SK-N-SH (cell line): ENCODE measurements at regions not wholly inside any gene's neighbourhood (a gene's known extent, or its start where the extent isn't known, plus 50 kb on each side); places are given as distances from the start of the nearest gene placed in this dataset.

Experiments
- CTCF ChIA-PET: fragments of 300-600, 350-600 bp; formaldehyde crosslinking; extraction: SDS; loops from one replicate; lab custom pipeline; 2021; lab: Yijun Ruan, JAX
- POLR2A ChIA-PET: fragments of 350-600 bp; sonication (Branson Sonifier 250); formaldehyde crosslinking; extraction: SDS; loops from one replicate; lab custom pipeline; 2020; ENCODE audit warnings: antibody characterized with exemption, inconsistent platforms; lab: Yijun Ruan, JAX
- DNase-seq: peaks from one replicate; pipeline ENCODE4 v3.0.0; 2012
- H2AFZ ChIP-seq: fragments of 200-600 bp; sonication (generic); 2 replicates; pipeline ENCODE4 v1.8.1; 2016; ENCODE audit warnings: antibody characterized with exemption, mild to moderate bottlenecking, low read depth
- H3F3A ChIP-seq: fragments of 200-600 bp; sonication (generic); replicated peaks from 2 replicates; pipeline ENCODE3; 2016; ENCODE audit warnings: antibody characterized with exemption, mild to moderate bottlenecking; ENCODE audit not compliant: insufficient read depth
- H3K27ac ChIP-seq, 2 experiments: fragments of 200-500 bp in 1 of 2; fragments of 200-600 bp in 1 of 2; sonication (Bioruptor generic) in 1 of 2; sonication (generic), shearing (Covaris generic) in 1 of 2; 2 replicates each; pipeline versions ENCODE4 v1.5.1 to v1.6.1; 2014 to 2016; ENCODE audit warnings: low read depth in 2 of 2, inconsistent platforms in 1 of 2, low read length in 1 of 2, mild to moderate bottlenecking in 1 of 2, mixed read lengths in 1 of 2
- H3K27me3 ChIP-seq: fragments of 200-600 bp; sonication (generic), shearing (Covaris generic); 2 replicates; pipeline ENCODE4 v1.6.1; 2016; ENCODE audit warnings: mixed run types; ENCODE audit not compliant: insufficient read depth
- H3K36me3 ChIP-seq, 2 experiments: fragments of 200-500 bp in 1 of 2; fragments of 200-600 bp in 1 of 2; sonication (Bioruptor generic) in 1 of 2; sonication (generic) in 1 of 2; replicated peaks in 1 of 2; 2 replicates each; pipeline versions ENCODE3 to v1.5.1; 2014 to 2016; ENCODE audit warnings: low read length in 1 of 2, mild to moderate bottlenecking in 1 of 2; ENCODE audit not compliant: insufficient read depth in 2 of 2, control insufficient read depth in 1 of 2
- H3K4me1 ChIP-seq, 2 experiments: fragments of 200-500 bp in 1 of 2; fragments of 200-600 bp in 1 of 2; sonication (Bioruptor generic) in 1 of 2; sonication (generic), shearing (Covaris generic) in 1 of 2; 2 replicates each; pipeline versions ENCODE4 v1.5.1 to v1.6.1; 2014 to 2016; ENCODE audit warnings: low read depth in 1 of 2, low read length in 1 of 2, mixed run types in 1 of 2; ENCODE audit not compliant: insufficient read depth in 2 of 2, control insufficient read depth in 1 of 2
- H3K4me2 ChIP-seq: fragments of 200-600 bp; sonication (generic), shearing (Covaris generic); 2 replicates; pipeline ENCODE4 v1.6.1; 2017; ENCODE audit warnings: mixed run types
- H3K4me3 ChIP-seq, 2 experiments: fragments of 200-500 bp in 1 of 2; fragments of 200-600 bp in 1 of 2; sonication (Bioruptor generic) in 1 of 2; sonication (generic), shearing (Covaris generic) in 1 of 2; 2 replicates each; pipeline versions ENCODE4 v1.5.1 to v1.8.1; 2014 to 2016; ENCODE audit warnings: low read depth in 2 of 2, inconsistent platforms in 1 of 2, low read length in 1 of 2, mild to moderate bottlenecking in 1 of 2, mixed read lengths in 1 of 2, moderate library complexity in 1 of 2
- H3K79me2 ChIP-seq: fragments of 200-600 bp; sonication (generic); 2 replicates; pipeline ENCODE4 v1.8.1; 2017; ENCODE audit warnings: mild to moderate bottlenecking; ENCODE audit not compliant: insufficient read depth
- H3K9ac ChIP-seq: fragments of 200-600 bp; sonication (generic); 2 replicates; pipeline ENCODE4 v1.6.1; 2017; ENCODE audit warnings: mixed run types
- H3K9me2 ChIP-seq: fragments of 200-600 bp; sonication (generic); 2 replicates; pipeline ENCODE4 v1.6.1; 2017; ENCODE audit warnings: mixed run types
- H3K9me3 ChIP-seq: fragments of 200-600 bp; sonication (generic); 2 replicates; pipeline ENCODE4 v1.6.1; 2017; ENCODE audit warnings: mixed run types, mild to moderate bottlenecking, moderate library complexity
- H4K20me1 ChIP-seq: fragments of 200-600 bp; sonication (generic); 2 replicates; pipeline ENCODE4 v1.6.1; 2017; ENCODE audit warnings: mild to moderate bottlenecking, mixed run types; ENCODE audit not compliant: insufficient read depth
- ELF1 ChIP-seq: IDR thresholded peaks from 2 replicates; pipeline ENCODE4 v1.4.0; 2012
- NFIC ChIP-seq: IDR thresholded peaks from 2 replicates; pipeline ENCODE4 v1.4.0; 2012; ENCODE audit warnings: borderline replicate concordance
- PBX3 ChIP-seq: IDR thresholded peaks from 2 replicates; pipeline ENCODE4; 2012
- POLR2AphosphoS5 ChIP-seq: IDR thresholded peaks from 2 replicates; pipeline ENCODE4 v1.6.1; 2012; ENCODE audit warnings: low read depth, low read length
- REST ChIP-seq: IDR thresholded peaks from 2 replicates; pipeline ENCODE4 v1.6.1; 2012; ENCODE audit warnings: mild to moderate bottlenecking, low read depth, low read length, moderate library complexity
- SMC3 ChIP-seq: IDR thresholded peaks from 2 replicates; pipeline ENCODE4 v1.6.1; 2012; ENCODE audit warnings: low read depth, low read length, improper control_type of control experiment
- TEAD4 ChIP-seq: IDR thresholded peaks from 2 replicates; pipeline ENCODE4 v1.4.0; 2012; ENCODE audit warnings: mild to moderate bottlenecking, borderline replicate concordance; ENCODE audit not compliant: insufficient read depth
- YY1 ChIP-seq: IDR thresholded peaks from 2 replicates; pipeline ENCODE4 v1.4.0; 2012; ENCODE audit warnings: low read depth, mild to moderate bottlenecking
- WGBS: methylation state at CpG from one replicate; pipeline ENCODE4 v1.1.6; 2017; ENCODE audit warnings: low lambda C conversion rate; 5-methylcytosine and 5-hydroxymethylcytosine counted together
- TF ChIP-seq, protein P1 (sequence below): IDR thresholded peaks from 2 replicates; pipeline ENCODE4 v1.4.0; 2012; ENCODE audit warnings: low read depth, borderline replicate concordance
- TF ChIP-seq, protein P2 (sequence below): IDR thresholded peaks from 2 replicates; pipeline ENCODE4 v1.4.0; 2012; ENCODE audit warnings: low read depth
- TF ChIP-seq, protein P3 (sequence below): IDR thresholded peaks from 2 replicates; pipeline ENCODE4 v1.4.0; 2012; ENCODE audit warnings: low read depth, borderline replicate concordance

GRCh38 chr14:30803185-30803584 is 71.2 kb upstream of the COCH start:
- Histone ChIP-seq H3K9me3 (no peaks in the 10 kb centered on the region), H3K27me3 (no peaks in the 10 kb centered on the region), H2AFZ (no peak overlapping the region), H3K4me3 (no peak overlapping the region), H3K4me2 (no peak overlapping the region)
- TF ChIP-seq ELF1 (no peak), REST (no peak), YY1 (no peak), SMC3 (no peak), NFIC (no peak), TEAD4 (no peak), PBX3 (no peak), POLR2AphosphoS5 (no peak)
- TF ChIP-seq, protein P1, sequence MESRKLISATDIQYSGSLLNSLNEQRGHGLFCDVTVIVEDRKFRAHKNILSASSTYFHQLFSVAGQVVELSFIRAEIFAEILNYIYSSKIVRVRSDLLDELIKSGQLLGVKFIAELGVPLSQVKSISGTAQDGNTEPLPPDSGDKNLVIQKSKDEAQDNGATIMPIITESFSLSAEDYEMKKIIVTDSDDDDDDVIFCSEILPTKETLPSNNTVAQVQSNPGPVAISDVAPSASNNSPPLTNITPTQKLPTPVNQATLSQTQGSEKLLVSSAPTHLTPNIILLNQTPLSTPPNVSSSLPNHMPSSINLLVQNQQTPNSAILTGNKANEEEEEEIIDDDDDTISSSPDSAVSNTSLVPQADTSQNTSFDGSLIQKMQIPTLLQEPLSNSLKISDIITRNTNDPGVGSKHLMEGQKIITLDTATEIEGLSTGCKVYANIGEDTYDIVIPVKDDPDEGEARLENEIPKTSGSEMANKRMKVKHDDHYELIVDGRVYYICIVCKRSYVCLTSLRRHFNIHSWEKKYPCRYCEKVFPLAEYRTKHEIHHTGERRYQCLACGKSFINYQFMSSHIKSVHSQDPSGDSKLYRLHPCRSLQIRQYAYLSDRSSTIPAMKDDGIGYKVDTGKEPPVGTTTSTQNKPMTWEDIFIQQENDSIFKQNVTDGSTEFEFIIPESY, result no peak
- TF ChIP-seq, protein P2, sequence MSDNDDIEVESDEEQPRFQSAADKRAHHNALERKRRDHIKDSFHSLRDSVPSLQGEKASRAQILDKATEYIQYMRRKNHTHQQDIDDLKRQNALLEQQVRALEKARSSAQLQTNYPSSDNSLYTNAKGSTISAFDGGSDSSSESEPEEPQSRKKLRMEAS, result no peak
- TF ChIP-seq, protein P3, sequence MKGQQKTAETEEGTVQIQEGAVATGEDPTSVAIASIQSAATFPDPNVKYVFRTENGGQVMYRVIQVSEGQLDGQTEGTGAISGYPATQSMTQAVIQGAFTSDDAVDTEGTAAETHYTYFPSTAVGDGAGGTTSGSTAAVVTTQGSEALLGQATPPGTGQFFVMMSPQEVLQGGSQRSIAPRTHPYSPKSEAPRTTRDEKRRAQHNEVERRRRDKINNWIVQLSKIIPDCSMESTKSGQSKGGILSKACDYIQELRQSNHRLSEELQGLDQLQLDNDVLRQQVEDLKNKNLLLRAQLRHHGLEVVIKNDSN, result no peak
- TF ChIP-seq, all 33 proteins: peak for 0
- 24% methylated on average over 2 of the region's 2 CpGs for WGBS
- no peak overlapping the region for H3K27ac ChIP-seq
- no peaks in the 10 kb centered on the region for H3K36me3 ChIP-seq
- DNase-seq, result no peak
- no peaks in the 10 kb centered on the region for H3K9me2 ChIP-seq
- ChIA-PET POLR2A (no interaction called here), CTCF (interaction anchor here (1.3 kb wide), 1 partner anchor 51 kb away, joined by 3 read pairs; no protein-coding TSS in a partner anchor)
- H3K4me1 ChIP-seq, result no peaks in the 10 kb centered on the region
- no peaks in the 10 kb centered on the region for H4K20me1 ChIP-seq
- no peak overlapping the region for H3K9ac ChIP-seq
- H3K79me2 ChIP-seq, result no peaks in the 10 kb centered on the region
- H3F3A ChIP-seq, result no peaks in the 10 kb centered on the region
